Middle frontal gyrus (tissue), 1 donor: ENCODE measurements at regions not wholly inside any gene's neighbourhood (a gene's known extent, or its start where the extent isn't known, plus 50 kb on each side); places are given as distances from the start of the nearest gene placed in this dataset.

Source experiments
- DNase-seq: peaks from one replicate; pipeline ENCODE4 v3.0.0-alpha.2; 2015; ENCODE audit warnings: low spot score; ENCODE audit errors: extremely low spot score

DNA sequence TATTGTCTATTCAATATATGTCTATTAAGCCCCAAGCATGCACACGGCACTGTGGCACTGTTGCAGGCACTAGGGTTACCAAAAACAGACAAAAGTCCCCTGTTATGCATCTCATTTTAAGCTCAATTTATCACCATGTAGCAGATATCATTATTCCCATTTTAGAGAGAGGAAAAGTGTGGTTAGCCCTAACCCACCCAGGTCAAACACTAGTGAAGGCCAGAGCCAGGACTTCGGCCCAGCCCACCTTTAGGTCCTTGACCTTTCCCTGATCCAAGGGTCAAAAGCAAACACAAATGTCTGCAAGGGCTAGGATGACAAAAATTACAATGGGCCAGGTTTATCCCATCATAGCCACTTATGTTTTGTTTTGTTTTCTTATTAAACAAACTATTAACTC lies 130.3 kb upstream of the NUDT7 start:
- DNase-seq, result no peak

GRCh38 chr16:77594057-77594456 lies 128.3 kb upstream of the NUDT7 start:
- no peak for DNase-seq

- no peak for DNase-seq
Observed at GRCh38 chr16:77594799-77595596, 127.3 kb upstream of the NUDT7 start.

DNA sequence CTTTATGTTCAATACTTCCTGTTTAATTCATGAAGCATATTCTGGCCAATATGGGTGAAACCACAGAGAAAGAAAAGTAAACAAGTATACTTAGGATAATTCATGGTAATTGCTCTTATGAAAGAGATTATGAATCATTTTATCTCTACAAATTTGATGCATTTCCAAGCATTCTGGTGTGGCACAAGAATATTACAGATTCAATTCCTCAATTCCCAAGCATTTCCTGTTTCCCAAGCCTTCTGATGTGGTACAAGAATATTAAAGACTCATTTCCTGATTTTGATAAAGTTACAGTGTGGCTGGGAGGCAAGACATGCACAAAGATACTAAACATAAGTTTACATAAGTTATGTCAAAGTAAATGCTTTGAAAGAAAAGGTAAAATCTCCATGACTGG lies 126.1 kb upstream of the NUDT7 start:
- DNase-seq, result no peak

- no peak for DNase-seq
Observed at GRCh38 chr16:77599793-77600415, 122.4 kb upstream of the NUDT7 start.

GRCh38 chr16:77600555-77600954 lies 121.8 kb upstream of the NUDT7 start:
- DNase-seq, result no peak

GRCh38 chr16:77603656-77604055 lies 118.7 kb upstream of the NUDT7 start:
- DNase-seq, result no peak

DNA sequence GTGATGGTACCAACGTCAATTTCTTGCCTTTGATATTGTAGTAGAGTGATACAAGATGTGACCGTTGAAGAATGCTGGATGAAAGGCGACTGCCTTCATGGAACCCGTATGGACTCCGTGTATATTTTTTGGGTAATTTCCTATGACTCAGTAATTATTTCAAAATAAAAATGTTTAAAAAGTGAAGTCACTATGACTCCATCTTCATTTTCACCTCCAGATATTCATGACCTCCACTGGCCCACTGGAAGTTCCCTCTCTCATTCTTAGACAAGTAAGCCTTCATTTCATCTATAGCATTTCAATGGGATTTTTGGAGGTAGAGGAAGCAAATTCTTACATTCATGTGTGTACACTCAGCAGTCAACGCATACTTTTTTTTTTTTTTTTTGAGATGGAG lies 111.8 kb upstream of the NUDT7 start:
- no peak for DNase-seq

DNA sequence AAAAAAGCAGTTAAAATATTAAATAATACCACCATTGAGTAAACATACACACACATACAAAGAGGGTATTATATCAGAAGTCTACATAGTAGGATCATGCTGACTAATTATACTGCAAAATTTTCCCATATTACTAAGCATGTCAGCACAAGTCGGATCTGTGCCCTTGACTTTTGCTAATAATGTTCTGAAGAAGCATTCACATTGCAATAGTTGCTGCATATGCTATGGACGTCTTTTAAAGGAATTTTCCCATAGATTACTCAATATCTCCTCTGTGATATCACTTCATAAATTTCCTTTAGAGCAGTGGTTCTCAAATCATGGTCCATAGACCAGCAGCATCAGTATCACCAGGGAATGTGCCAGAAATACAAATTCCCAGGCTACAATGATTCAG lies 110.9 kb upstream of the NUDT7 start:
- DNase-seq, result no peak

- DNase-seq, result no peak
Observed at GRCh38 chr16:77612596-77612995, 109.7 kb upstream of the NUDT7 start.

DNA sequence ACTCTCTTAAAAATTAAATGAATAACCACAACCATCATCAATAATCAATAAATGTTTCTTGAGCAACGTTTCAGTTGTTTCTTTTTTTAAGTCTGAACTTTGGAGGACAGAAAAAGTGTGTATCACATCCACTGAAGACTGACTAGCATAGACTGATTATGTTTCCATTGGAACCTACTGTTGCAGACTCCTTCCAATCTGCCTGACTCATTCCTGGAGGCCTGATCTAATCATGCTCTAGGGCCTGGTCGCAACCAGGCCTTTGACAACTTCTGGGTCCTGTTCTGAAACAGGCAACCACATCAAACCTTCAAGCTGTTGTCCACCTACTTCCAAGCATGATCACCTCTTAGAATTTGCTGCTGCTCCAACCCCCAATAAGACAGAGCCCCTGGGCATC lies 109.2 kb upstream of the NUDT7 start:
- no peak for DNase-seq

GRCh38 chr16:77617553-77617952 lies 104.8 kb upstream of the NUDT7 start:
- no peak for DNase-seq

- no peak for DNase-seq
Observed at GRCh38 chr16:77617996-77618395, 104.3 kb upstream of the NUDT7 start.

GRCh38 chr16:77618951-77619350 lies 103.4 kb upstream of the NUDT7 start:
- DNase-seq, result no peak

DNA sequence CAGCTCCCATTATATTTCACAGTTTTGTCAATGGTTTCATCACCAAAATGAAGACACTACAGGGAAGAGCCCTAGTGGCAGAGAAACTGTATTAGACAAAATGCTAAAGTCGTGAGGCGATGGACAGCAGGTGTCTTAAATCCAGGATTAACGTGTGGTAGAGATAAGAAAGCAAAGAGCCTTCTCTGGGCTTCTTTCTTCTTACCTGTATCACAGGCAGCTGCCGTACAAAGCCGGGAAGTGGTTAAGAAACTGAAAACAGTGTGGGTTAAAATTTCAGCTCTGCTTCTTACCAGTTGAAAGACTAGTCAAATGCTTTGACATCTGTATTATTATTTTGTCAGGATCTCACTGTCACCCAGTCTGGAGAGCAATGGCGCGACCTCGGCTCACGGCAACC lies 98.2 kb upstream of the NUDT7 start:
- DNase-seq, result no peak

GRCh38 chr16:77636615-77637014 lies 85.7 kb upstream of the NUDT7 start:
- DNase-seq, result no peak

DNA sequence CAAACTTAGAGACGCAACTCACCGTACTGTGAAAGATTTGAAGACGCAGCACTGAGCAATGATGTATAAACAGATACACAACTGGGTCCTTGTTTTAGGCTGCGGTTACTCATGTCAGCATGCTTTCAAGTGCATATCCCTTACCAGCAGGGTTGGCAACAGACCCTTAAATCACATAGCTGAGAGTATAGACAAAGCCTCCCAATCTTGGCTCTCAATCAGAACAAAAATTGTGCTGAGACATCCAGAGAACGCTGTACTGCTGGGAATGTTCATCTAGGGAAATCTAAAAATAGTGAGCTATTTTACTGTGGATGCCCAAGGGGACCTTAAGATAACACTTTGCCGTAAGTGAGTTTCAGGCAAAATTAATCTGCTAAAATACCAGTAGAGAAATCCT lies 84.4 kb upstream of the NUDT7 start:
- no peak for DNase-seq

GRCh38 chr16:77643176-77643575 lies 79.1 kb upstream of the NUDT7 start:
- DNase-seq, result no peak

GRCh38 chr16:77645764-77646163 lies 76.5 kb upstream of the NUDT7 start:
- no peak for DNase-seq

- DNase-seq, result no peak
Observed at GRCh38 chr16:77647726-77648125, 74.6 kb upstream of the NUDT7 start.

DNA sequence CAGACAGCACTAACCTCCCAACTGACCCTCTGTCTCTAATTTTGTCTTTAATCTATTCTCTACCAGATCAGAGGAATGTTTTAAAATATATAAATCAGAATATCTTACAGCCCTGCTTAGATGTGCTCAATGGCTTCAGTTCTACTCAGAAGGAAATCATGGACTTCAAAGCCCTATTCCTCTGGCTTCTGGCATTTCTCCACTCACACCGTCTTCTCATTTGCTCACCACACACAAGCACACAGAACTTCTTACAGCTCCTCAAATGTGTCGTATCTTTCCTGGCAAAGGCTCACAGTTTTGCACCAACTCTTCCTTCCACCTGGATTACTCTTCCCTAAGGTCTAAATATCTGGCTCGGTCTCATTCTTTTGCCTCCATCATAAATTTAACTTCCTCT lies 71.6 kb upstream of the NUDT7 start:
- no peak for DNase-seq

- DNase-seq, result no peak
Observed at GRCh38 chr16:77652399-77652798, 69.9 kb upstream of the NUDT7 start.

- no peak for DNase-seq
Observed at GRCh38 chr16:77657016-77657415, 65.3 kb upstream of the NUDT7 start.
